Stimulated activated CD4-positive, alpha-beta T cell treated with anti-CD3 and anti-CD28 coated beads, Interleukin-15, amount 100 ng/mL, for 48 hours (primary cell): ENCODE measurements at regions not wholly inside any gene's neighbourhood (a gene's known extent, or its start where the extent isn't known, plus 50 kb on each side); places are given as distances from the start of the nearest gene placed in this dataset.

Experiments
- DNase-seq, 2 donors: peaks; one replicate each; pipeline ENCODE4 v3.0.0-alpha.2; 2020; ENCODE audit warnings: low read depth in 2 of 2

- DNase-seq = no peak
These were observed 375.6 kb downstream of the FBXW7 start for GRCh38 chr4:152160225-152160800.

- DNase-seq = no peak
These were observed 376.1 kb downstream of the FBXW7 start for GRCh38 chr4:152159773-152160172.

- DNase-seq = no peak
These were observed 377.7 kb downstream of the FBXW7 start for GRCh38 chr4:152158225-152158624.

GRCh38 chr4:152157629-152158028 lies 378.3 kb downstream of the FBXW7 start:
- no peak for DNase-seq

GRCh38 chr4:152156442-152156841 lies 379.4 kb downstream of the FBXW7 start:
- no peak for DNase-seq

GRCh38 chr4:152155070-152155469 lies 380.8 kb downstream of the FBXW7 start:
- DNase-seq = no peak

- no peak for DNase-seq
These were observed 381.5 kb downstream of the FBXW7 start for GRCh38 chr4:152154433-152154832.

GRCh38 chr4:152153476-152154270 lies 382.2 kb downstream of the FBXW7 start:
- no peak for DNase-seq

- DNase-seq = no peak
These were observed 385.7 kb downstream of the FBXW7 start for GRCh38 chr4:152150214-152150613.

- DNase-seq = no peak
These were observed 386.1 kb downstream of the FBXW7 start for GRCh38 chr4:152149745-152150144.

- no peak for DNase-seq
These were observed 387.2 kb upstream of the GATB start for GRCh38 chr4:152148057-152148456.

- DNase-seq = no peak
These were observed 385.4 kb upstream of the GATB start for GRCh38 chr4:152146244-152146643.

- no peak for DNase-seq
These were observed 383.0 kb upstream of the GATB start for GRCh38 chr4:152143806-152144205.

GRCh38 chr4:152138451-152138850 lies 377.6 kb upstream of the GATB start:
- DNase-seq = no peak

GRCh38 chr4:152132776-152133175 lies 372.0 kb upstream of the GATB start:
- DNase-seq = no peak

- no peak for DNase-seq
These were observed 367.5 kb upstream of the GATB start for GRCh38 chr4:152128356-152128755.

- no peak for DNase-seq
These were observed 365.4 kb upstream of the GATB start for GRCh38 chr4:152126238-152126637.

GRCh38 chr4:152118819-152119553 lies 358.2 kb upstream of the GATB start:
- no peak for DNase-seq

- no peak for DNase-seq
These were observed 357.2 kb upstream of the GATB start for GRCh38 chr4:152117933-152118507.

- no peak for DNase-seq
These were observed 356.7 kb upstream of the GATB start for GRCh38 chr4:152117520-152117919.

- no peak for DNase-seq
These were observed 356.2 kb upstream of the GATB start for GRCh38 chr4:152117054-152117453.

GRCh38 chr4:152115794-152116193 lies 355.0 kb upstream of the GATB start:
- no peak for DNase-seq

GRCh38 chr4:152115118-152115517 lies 354.3 kb upstream of the GATB start:
- no peak for DNase-seq
